GM21717 (cell line): ENCODE measurements at regions not wholly inside any gene's neighbourhood (a gene's known extent, or its start where the extent isn't known, plus 50 kb on each side); places are given as distances from the start of the nearest gene placed in this dataset.

ENCODE experiments used
- ATAC-seq: cut with Tn5 transposase; IDR thresholded peaks from one replicate; pipeline ENCODE4 v1.9.1; 2021; ENCODE audit warnings: mild to moderate bottlenecking, moderate library complexity; ENCODE audit not compliant: unreplicated experiment

- ATAC-seq, result no peak
Observed at GRCh38 chr13:67769987-67770341, 539.8 kb upstream of the PCDH9 start.

- no peak for ATAC-seq
Observed at GRCh38 chr13:67769063-67769986, 539.2 kb upstream of the PCDH9 start.

- ATAC-seq, result no peak
Observed at GRCh38 chr13:67763984-67764383, 533.8 kb upstream of the PCDH9 start.

GRCh38 chr13:67763384-67763783 is 533.2 kb upstream of the PCDH9 start:
- ATAC-seq, result no peak

GRCh38 chr13:67758975-67759374 is 528.8 kb upstream of the PCDH9 start:
- ATAC-seq, result no peak

- ATAC-seq, result no peak
Observed at GRCh38 chr13:67754012-67754411, 523.9 kb upstream of the PCDH9 start.

- no peak for ATAC-seq
Observed at GRCh38 chr13:67752759-67753158, 522.6 kb upstream of the PCDH9 start.

- ATAC-seq, result no peak
Observed at GRCh38 chr13:67742478-67742877, 512.3 kb upstream of the PCDH9 start.

GRCh38 chr13:67740871-67741535 is 510.9 kb upstream of the PCDH9 start:
- ATAC-seq, result no peak

- no peak for ATAC-seq
Observed at GRCh38 chr13:67736646-67737420, 506.7 kb upstream of the PCDH9 start.

- no peak for ATAC-seq
Observed at GRCh38 chr13:67735651-67736050, 505.5 kb upstream of the PCDH9 start.

- ATAC-seq, result no peak
Observed at GRCh38 chr13:67726979-67727378, 496.8 kb upstream of the PCDH9 start.

GRCh38 chr13:67725999-67726398 is 495.9 kb upstream of the PCDH9 start:
- ATAC-seq, result no peak

- ATAC-seq, result no peak
Observed at GRCh38 chr13:67713571-67713970, 483.4 kb upstream of the PCDH9 start.

GRCh38 chr13:67696775-67697174 is 466.6 kb upstream of the PCDH9 start:
- no peak for ATAC-seq

- no peak for ATAC-seq
Observed at GRCh38 chr13:67664502-67664901, 434.4 kb upstream of the PCDH9 start.

- ATAC-seq, result no peak
Observed at GRCh38 chr13:67662997-67663396, 432.9 kb upstream of the PCDH9 start.

- no peak for ATAC-seq
Observed at GRCh38 chr13:67652887-67653286, 422.8 kb upstream of the PCDH9 start.

- ATAC-seq, result no peak
Observed at GRCh38 chr13:67651908-67652465, 421.9 kb upstream of the PCDH9 start.

- ATAC-seq, result no peak
Observed at GRCh38 chr13:67650471-67650870, 420.3 kb upstream of the PCDH9 start.

GRCh38 chr13:67645874-67646467 is 415.8 kb upstream of the PCDH9 start:
- no peak for ATAC-seq
